ENCODE measurements at regions not wholly inside any gene's neighbourhood (a gene's known extent, or its start where the extent isn't known, plus 50 kb on each side); places are given as distances from the start of the nearest gene placed in this dataset.

GRCh38 chr6:15796844-15797243 lies 134.0 kb upstream of the DTNBP1 start:
- no peak for DNase-seq

- DNase-seq, result no peak
These were observed 133.4 kb upstream of the DTNBP1 start for GRCh38 chr6:15796130-15796771.

- no peak for DNase-seq
These were observed 131.0 kb upstream of the DTNBP1 start for GRCh38 chr6:15793826-15794225.

- no peak for DNase-seq
These were observed 130.5 kb upstream of the DTNBP1 start for GRCh38 chr6:15793288-15793687.

- DNase-seq, result no peak
These were observed 130.0 kb upstream of the DTNBP1 start for GRCh38 chr6:15792842-15793241.

GRCh38 chr6:15791448-15792181 lies 128.8 kb upstream of the DTNBP1 start:
- DNase-seq, result no peak

GRCh38 chr6:15790116-15790515 lies 127.3 kb upstream of the DTNBP1 start:
- no peak for DNase-seq

- DNase-seq, result no peak
These were observed 124.0 kb upstream of the DTNBP1 start for GRCh38 chr6:15786846-15787245.

- no peak for DNase-seq
These were observed 120.7 kb upstream of the DTNBP1 start for GRCh38 chr6:15783484-15783883.

GRCh38 chr6:15781890-15782289 lies 119.1 kb upstream of the DTNBP1 start:
- DNase-seq, result no peak

- DNase-seq, result no peak
These were observed 118.5 kb upstream of the DTNBP1 start for GRCh38 chr6:15781333-15781732.

GRCh38 chr6:15780437-15780836 lies 117.6 kb upstream of the DTNBP1 start:
- DNase-seq, result no peak

GRCh38 chr6:15779726-15780125 lies 116.9 kb upstream of the DTNBP1 start:
- DNase-seq, result no peak

- no peak for DNase-seq
These were observed 113.7 kb upstream of the DTNBP1 start for GRCh38 chr6:15776458-15776980.

GRCh38 chr6:15775741-15776140 lies 112.9 kb upstream of the DTNBP1 start:
- DNase-seq, result no peak

GRCh38 chr6:15775076-15775634 lies 112.3 kb upstream of the DTNBP1 start:
- DNase-seq, result no peak

GRCh38 chr6:15773806-15774410 lies 111.1 kb upstream of the DTNBP1 start:
- DNase-seq, result no peak

- no peak for DNase-seq
These were observed 107.7 kb upstream of the DTNBP1 start for GRCh38 chr6:15770347-15771143.

- no peak for DNase-seq
These were observed 106.7 kb upstream of the DTNBP1 start for GRCh38 chr6:15769511-15770018.

GRCh38 chr6:15768999-15769398 lies 106.2 kb upstream of the DTNBP1 start:
- DNase-seq, result no peak

GRCh38 chr6:15763837-15764236 lies 101.0 kb upstream of the DTNBP1 start:
- no peak for DNase-seq

GRCh38 chr6:15763364-15763763 lies 100.5 kb upstream of the DTNBP1 start:
- DNase-seq, result no peak

- DNase-seq, result no peak
These were observed 98.2 kb upstream of the DTNBP1 start for GRCh38 chr6:15761045-15761502.
